NCI-H146 treated with DMSO at 0.1 percent for 48 hours (cell line): ENCODE measurements at regions not wholly inside any gene's neighbourhood (a gene's known extent, or its start where the extent isn't known, plus 50 kb on each side); places are given as distances from the start of the nearest gene placed in this dataset.
"Not testable (repeated sequence)": the region's sequence is repeated elsewhere in the genome, so short reads cannot be mapped to it uniquely, and the experiment has no call there.

Experiments used
- DNase-seq: peaks from one replicate; lab custom pipeline; 2025; ENCODE audit not compliant: unreplicated experiment; lab: John Stamatoyannopoulos, UW

DNA sequence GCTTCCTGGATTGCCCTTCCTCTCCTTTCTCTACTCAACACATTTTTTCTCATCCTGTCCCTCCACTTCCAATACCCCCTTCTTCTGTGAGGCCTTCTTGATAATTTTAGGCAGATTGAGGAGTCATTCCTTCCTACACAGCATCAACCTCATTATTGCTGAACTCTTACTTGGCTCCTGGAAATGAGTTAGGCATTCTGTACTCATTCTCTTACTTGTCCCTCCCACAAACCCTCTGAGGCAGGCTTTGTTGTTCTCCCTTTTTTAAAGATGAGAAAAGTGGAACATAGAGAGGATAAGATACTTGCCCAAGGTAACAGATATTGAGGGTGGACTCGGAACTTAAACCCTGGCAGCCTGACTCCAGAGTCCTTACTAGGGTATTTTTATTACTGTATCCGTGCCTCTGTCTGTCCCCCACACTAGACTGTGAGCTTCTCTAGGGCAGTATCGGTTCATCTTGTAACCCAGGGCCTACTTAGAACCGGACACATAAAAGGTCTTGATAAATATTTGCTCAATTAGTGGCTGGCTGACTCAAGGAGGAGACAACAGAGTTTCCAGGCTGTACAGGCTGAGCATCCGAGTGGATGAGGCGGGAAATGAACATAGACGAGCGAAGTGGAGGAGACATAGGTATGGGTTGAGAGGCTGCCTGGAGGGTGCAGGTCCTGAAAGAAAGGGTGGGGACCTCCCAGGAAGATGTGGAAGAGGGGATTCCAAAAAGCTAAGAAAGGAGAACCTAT, 148.7 kb upstream of the ATP2B2 start:
- DNase-seq, result no peak

DNA sequence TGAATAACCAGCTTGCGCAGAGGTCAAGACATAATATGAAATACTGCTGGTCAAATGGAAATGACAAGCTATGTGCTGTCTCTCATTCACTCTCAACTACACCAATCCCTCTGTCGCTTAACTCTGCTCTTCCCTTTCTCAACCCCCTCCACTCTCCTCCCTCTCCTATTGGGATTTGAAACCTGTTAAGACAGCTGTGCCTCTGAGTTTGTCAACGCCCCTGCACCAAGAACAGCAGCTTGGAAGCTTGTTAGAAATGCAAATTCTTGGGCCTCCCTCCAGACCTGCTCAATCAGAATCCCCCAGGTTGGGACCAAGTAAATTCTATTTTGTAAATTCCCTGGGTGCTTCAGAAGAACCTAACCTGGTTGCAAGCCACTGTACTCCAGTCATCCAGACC, 149.7 kb upstream of the ATP2B2 start:
- DNase-seq, result no peak

DNA sequence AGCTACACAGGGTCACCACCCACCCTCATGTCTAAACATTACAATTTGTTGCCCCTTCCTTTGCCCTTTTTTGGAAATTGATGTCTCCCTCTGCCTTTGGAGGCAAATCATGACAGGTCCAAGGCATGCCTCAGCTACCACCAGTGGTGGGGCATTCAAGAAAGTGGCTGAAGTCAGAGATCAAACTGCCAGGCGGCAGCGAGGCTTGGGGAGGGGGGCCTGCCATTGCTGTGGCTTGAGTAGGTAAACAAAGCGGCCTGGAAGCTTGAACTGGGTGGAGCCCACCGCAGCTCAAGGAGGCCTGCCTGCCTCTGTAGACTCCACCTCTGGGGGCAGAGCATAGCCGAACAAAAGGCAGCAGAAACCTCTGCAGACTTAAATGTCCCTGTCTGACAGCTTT, 152.0 kb upstream of the ATP2B2 start:
- not testable (repeated sequence) for DNase-seq

DNA sequence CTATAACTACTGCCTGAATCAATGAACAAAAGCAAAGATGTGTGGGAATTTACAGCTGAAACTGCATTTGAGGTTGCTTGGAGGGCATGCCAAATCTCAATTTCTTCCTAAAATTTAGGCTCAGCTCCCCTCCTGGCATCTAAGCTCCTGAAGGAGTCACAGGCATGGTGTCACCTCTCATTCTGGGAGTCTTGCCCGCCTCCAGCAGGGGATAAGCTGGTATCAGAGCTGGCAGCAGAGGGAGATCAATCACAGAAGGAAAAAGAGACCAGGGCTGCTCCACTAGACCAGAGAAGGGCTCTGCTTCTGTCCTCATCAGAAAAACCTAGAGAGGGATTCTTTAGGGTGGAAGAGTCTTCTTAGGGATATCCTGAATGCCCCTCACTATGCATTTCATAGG, 150.4 kb upstream of the SLC6A11 start:
- no peak for DNase-seq

DNA sequence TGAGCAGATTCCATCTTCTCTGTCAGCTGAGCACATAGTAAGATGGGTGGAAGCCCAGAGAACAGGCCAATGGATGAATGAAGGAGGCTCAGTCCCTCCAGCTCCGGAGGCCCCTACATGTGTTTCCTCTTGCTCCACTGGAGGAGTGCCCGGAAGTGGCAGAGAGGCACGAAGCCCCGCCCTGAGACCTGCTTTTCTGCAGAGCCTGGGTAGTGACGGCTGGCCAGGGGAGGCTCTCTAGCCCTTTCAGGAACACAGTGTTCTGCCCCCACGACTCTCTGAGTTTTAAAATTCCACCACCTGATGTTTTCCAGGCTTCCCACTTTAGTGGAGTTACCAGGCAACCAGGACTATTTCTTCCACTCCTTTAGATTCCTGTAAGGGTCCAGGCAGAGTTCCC, 149.4 kb upstream of the SLC6A11 start:
- no peak for DNase-seq

DNA sequence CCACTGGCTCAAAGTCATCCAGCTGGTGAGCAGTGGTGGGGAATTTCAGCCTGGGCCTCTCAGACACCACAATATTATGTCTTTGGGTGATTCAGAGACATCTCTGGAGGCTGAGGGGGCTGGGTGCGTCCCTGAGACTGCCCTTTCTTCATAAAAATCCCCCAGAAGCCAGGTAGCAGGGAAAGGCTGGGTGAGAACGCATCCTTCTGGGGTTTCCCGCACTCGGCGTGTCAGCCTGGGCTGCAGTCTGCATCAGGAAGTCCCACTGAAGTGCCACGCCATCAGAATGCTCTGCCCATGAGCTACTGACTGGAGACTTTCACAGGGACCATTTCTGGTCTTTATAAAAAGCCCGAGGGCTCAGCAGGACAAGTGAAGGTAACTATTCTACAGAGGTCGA, 148.8 kb upstream of the SLC6A11 start:
- DNase-seq, result no peak

DNA sequence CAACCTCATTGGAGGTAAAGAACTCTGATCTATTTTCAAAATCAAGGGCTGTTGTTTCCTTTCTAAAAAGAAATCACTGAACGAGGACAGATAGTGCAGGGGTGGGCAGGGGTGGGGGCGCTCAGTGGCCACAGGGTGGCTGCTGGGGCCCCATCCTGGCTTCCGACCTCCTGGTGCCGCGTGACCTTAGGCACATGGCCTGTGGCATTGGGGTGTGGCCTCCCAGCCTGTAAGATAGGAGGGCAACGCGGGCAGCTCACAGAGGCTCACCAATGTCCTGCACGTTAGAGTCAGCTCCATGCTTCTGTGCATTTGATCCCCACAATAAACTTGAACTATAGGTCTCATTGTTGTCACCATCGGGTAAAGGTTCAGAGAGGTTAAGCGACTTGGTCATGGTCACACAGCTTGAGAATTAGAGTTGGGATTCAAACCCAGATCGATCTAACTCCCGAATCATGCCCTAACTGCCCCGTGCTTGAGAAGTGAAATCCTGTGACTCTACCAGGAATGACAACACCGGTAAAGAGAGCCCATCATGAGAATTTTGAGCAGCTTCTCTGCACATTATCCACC, 148.0 kb upstream of the SLC6A11 start:
- DNase-seq, result no peak

DNA sequence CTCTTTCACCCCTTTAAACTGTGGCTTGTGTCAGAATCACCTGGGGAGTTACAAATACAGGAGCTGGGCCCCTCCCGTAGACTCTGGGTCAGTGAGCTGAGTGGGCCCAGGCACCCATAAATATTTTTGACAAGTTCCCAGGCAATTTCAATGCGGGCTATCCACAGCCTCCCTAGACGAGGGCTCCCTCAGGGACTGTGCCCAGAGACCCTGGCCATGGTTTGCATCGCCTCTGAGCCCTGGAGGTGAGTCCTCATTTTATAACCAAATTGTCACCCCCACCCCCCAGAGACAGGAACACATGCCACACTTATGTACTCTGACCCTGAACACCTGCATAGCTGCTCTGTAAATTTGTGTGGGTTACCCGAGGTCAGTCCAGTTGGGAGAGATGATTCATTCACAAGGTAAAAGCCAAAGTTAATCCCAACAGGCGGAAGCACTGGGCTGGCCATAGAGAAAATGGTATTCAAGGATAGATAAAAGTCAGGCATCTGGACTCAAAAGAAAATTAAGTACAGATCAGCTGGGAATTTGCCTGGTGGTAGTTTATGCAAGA, 146.5 kb upstream of the SLC6A11 start:
- no peak for DNase-seq

DNA sequence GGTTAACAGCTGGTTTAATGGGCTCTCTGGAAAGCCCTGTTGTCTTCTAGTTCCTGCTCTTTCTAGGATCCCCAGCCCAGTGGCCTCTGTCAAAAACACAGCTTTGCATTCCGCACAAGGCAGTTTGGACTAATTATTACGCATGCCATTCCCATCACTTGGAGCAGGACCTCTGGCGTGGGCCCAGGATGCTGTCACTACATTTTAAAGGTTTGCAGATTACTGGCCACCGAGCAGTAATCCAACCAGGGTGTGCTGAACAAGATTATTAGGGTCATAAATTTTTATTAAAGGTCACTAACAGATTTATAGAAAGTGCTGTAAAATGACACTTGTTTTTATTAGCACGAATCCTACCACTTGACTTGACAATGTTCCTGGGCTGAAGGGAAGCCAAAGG, 143.6 kb upstream of the SLC6A11 start:
- no peak for DNase-seq

DNA sequence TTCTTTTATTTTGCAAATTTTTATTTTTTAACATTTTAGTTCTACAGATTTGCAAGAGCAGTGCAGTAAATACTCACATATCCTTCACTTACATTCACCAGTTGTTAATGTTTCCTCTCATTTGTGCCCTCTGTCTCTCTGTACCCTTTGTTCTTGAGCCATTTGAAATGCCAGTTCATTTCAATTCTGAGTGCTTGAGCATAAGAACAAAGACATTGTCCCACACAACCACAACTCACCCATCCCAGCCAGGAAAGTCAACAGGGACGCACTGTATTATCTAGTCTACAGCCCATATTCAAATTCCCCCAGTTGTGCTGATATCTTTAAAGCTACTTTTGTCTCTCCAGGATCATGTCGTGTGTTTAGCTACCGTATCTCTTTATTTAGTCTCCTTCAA, 141.4 kb upstream of the SLC6A11 start:
- DNase-seq, result no peak

DNA sequence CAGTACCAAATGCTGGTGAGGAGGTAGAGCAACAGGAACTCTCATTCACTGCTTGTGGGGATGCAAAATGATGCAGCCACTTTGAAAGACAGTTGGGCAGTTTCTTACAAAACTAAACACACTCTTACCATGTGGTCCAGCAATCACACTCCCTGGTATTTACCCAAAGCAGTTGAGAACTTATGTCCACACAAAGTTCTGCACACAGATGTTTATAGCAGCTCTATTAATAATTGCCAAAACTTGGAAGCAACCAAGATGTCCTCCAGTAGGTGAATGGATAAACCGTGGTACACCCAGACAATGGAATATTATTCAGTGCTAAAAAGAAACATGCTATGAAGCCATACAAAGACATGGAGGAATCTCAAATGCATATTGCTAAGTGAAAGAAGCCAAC, 139.1 kb upstream of the SLC6A11 start:
- DNase-seq, result no peak

DNA sequence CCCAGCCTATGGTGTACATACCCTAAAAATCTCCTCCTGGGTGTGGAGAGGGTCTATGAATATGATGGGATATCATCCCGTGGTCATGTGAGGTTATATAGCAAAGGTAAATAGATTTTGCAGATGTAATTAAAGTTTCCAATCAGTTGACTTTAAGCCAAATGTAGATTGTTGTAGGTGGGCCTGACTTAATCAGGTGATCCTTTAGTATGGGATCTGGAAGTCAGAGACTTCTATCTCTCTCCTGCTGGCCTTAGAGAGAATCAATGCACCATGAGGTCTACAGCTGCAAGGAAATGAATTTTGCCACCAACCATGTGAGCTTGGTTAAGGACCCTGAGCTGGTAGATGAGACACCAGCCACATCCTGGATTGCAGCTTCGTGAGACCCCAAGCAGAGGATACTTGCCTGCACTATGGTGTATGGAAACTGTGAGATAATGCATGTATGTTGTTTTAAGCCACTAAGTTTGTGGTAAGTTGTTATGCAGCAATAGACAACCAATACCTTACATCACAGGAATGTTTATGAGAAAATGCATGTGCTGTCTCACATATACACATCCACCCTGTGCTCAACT, 137.1 kb upstream of the SLC6A11 start:
- DNase-seq, result no peak

DNA sequence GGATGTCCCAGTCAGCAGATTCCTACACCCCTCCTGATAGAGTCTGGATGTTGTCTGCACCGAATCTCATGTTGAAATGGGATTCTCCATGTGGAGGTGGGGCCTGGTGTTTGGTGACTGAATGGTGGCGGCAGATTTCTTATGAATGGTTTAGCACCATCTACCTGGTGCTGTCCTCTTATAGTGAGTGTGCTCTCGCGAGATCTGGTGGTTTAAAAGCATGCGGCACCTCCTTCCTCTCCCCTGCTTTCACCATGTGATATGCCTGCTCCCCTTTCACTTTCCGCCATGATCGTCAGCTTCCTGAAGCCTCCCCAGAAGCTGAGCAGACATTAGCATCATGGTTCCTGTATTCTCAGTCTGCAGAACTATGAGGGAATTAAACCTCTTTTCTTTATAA, 135.2 kb upstream of the SLC6A11 start:
- DNase-seq, result no peak

DNA sequence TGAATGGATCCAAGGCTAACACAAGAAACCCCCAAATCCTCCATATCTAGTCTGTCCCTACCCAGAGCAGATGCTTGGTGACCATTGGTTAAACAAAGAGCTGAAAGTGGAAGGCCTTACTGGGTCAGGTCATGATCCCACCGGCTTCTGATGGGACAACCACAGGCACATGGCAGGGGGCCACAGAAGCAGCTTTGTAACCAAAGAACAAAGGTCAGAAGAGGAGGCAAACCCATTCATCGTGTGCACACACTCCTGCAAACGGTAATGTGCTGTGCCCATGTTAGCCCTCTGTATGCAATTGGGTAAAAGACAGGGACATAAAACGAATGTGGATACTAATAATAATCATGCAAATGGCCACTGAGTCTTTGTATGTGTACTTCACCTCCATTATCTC, 133.3 kb upstream of the SLC6A11 start:
- DNase-seq, result no peak

DNA sequence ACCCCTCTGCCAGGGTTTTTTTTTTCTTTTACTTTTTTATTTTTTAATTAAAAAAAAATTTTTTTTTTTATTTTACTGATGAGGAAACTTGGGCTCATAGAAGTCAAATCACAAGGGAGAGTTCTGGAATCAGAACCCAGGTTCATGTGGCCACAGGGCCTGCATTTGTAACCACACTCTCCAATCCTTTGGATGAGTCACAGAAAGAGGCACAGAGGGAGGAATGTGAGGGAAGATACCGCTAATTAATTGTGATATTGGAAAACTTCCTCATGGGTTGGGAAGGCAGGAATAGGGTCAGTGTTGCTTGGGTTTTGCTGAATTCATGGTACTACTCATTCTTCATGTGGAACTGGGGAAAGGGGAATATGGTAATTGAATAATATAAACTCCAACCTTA, 132.9 kb upstream of the SLC6A11 start:
- no peak for DNase-seq

DNA sequence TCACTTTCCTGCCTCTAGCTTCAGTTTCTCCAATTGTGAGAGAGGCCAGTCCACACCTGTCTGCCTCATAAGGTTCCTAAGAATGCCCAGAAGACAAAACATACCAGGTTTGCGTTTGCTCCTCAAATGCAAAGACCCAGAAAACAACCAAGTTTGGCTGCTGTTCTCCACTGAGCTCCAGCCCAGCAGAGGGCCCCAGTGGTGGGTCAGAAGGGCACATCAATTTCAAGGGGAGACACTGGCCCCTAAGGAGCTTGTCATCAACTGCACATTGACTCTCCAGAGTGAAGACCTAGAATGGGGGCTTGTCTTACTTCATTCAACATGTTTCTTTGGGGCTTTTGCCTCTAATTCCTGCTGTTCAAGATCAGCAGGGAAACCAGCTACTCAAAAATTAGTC, 127.9 kb upstream of the SLC6A11 start:
- DNase-seq, result no peak

DNA sequence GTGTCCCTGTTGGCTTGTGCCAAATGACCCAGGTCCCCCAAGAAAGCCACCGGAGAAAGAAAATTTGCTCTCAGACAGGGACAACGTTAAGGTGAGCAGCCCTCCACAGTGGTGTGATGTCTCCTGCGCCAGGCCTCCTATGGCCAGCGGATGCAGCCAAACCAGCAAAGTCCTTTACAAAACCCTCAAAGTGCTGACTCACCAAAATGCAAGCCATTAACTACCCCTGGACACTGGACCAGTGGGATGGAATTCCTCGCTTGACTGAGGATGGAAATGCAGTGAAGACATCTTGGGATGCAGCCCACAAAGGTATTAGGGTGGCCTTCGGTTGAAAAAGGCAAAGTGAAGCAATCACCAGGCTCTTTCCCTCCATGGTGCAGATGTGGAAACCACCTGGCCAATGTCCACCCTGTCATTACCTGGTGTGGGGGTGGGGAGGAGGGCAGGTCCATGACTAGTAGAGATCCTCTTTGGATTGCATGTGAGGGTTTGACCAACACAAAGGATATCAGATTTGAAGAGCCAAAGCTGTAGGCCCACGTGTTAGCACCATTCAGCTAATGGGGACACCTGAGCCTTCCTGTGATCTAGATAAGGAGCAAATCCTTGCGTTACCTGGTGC, 127.4 kb upstream of the SLC6A11 start:
- DNase-seq, result no peak

DNA sequence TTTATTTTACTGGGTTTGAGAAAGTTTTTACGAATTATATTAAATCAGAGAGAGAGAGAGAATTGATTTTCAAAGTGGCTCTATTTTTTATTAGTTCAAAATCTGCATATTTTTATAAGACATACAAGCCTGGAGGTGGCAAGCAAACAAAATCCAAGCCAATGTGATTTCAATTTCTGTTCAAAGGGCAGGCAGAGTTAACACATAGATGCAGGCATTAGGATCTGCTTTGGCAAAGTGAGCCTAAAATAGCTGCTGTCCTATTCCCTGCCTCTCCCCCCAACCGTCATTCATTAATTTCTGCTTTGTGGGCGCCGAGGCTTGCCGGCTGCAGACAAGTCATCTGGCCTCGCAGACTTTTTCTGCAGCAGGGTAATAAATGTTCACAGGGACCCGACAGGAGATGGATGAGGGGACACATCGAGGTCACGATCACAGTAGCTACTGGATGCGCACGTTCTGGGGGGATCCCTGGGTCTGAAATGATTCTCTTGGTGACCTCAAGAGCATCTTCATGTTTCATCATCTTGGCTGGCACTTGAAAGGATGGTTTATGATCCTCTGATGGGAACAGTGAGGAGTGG, 123.9 kb upstream of the SLC6A11 start:
- DNase-seq, result no peak

DNA sequence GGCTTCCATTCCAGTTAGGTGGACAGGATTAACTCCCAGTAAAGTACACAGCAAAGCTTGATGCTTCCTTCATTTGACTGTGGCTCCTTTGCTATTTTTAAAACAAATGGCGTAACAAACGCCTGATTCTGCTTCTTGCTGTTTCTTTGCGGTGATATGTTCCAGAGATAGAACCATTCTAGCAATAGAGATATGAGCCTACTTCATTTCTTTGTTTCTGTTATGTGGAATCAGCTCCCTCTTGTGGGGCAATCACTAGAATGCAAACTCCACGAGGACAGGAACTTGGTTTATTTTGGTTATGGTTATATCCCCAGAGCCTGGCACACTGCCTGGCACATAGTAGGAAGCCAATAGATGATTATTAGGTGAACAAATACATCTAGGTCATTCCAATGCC, 122.6 kb upstream of the SLC6A11 start:
- DNase-seq, result no peak

DNA sequence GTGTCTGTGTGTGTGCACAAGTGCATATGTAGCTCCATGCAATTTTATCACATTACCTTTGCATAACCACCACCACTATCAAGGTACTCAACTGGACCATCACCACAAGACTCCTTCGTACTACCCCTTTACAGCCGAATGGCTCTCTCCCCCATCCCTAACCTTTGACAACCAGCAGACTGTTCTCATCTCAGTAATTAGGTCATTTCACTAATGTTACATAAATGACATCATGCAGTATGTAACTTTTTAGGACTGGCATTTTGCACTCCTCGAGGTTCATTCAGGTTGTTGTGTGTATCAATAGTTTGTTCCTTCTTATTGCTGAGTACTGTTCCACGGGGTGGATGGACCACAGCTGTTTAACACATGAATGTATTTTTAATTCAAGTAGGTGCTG, 121.8 kb upstream of the SLC6A11 start:
- no peak for DNase-seq

DNA sequence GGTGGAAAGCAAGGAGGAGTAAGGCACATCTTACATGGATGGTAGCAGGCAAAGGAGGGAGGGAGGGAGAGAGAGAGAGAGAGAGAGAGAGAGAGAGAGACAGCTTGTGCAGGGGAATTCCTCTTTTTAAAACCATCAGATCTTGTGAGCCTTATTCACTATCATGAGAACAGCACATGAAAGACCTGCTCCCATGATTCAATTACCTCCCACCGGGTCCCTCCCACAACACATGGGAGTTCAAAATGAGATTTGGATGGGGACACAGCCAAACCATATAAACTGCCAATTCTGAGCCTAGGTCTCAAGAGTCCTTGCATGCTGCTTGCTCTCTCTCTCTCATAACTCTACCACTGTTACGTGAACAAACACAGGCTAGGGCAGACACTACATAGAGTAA, 120.8 kb upstream of the SLC6A11 start:
- DNase-seq, result not testable (repeated sequence)
